HUES64 (cell line): ENCODE measurements at regions not wholly inside any gene's neighbourhood (a gene's known extent, or its start where the extent isn't known, plus 50 kb on each side); places are given as distances from the start of the nearest gene placed in this dataset.
"Not testable (repeated sequence)": the region's sequence is repeated elsewhere in the genome, so short reads cannot be mapped to it uniquely, and the experiment has no call there.

Source experiments
- H3K27ac ChIP-seq: 2 replicates; pipeline ENCODE4 v1.7.0; 2013; ENCODE audit warnings: low read depth, low read length, inconsistent platforms
- H3K27me3 ChIP-seq: 2 replicates; pipeline ENCODE4 v1.6.1; 2013; ENCODE audit warnings: mild to moderate bottlenecking, low read length; ENCODE audit not compliant: insufficient read depth
- H3K36me3 ChIP-seq: 2 replicates; pipeline ENCODE4 v1.6.1; 2013; ENCODE audit warnings: mild to moderate bottlenecking, low read length; ENCODE audit not compliant: insufficient read depth
- H3K4me1 ChIP-seq: 2 replicates; pipeline ENCODE4 v1.6.1; 2013; ENCODE audit warnings: mild to moderate bottlenecking, low read length, moderate library complexity; ENCODE audit not compliant: insufficient read depth
- H3K4me3 ChIP-seq: 2 replicates; pipeline ENCODE4 v1.5.1; 2013; ENCODE audit warnings: mild to moderate bottlenecking, low read length, moderate library complexity
- H3K9ac ChIP-seq: 2 replicates; pipeline ENCODE4 v1.6.1; 2013; ENCODE audit warnings: mild to moderate bottlenecking, low read depth, low read length
- H3K9me3 ChIP-seq: 2 replicates; pipeline ENCODE4 v1.6.1; 2013; ENCODE audit warnings: low read depth, low read length; ENCODE audit not compliant: insufficient read depth
- WGBS: fragments of 150-250, 120-280 bp; methylation state at CpG from one replicate; pipeline ENCODE4 v1.1.7; 2013; ENCODE audit warnings: missing lambda C conversion rate; 5-methylcytosine and 5-hydroxymethylcytosine counted together

- Histone ChIP-seq H3K9me3 (no peaks in the 10 kb centered on the region), H3K9ac (no peak overlapping the region), H3K27ac (no peak overlapping the region), H3K27me3 (no peaks in the 10 kb centered on the region), H3K4me1 (no peaks in the 10 kb centered on the region), H3K4me3 (no peak overlapping the region), H3K36me3 (no peaks in the 10 kb centered on the region)
- WGBS: no CpG with 5 or more reads among the region's 1 CpG
These were observed 476.5 kb downstream of the KCNT2 start for GRCh38 chr1:196131691-196132090.

- Histone ChIP-seq H3K27ac (no peak overlapping the region), H3K4me3 (no peak overlapping the region), H3K9ac (no peak overlapping the region), H3K9me3 (no peaks in the 10 kb centered on the region), H3K27me3 (no peaks in the 10 kb centered on the region), H3K4me1 (no peaks in the 10 kb centered on the region), H3K36me3 (no peaks in the 10 kb centered on the region)
- 82% methylated on average over 2 of the region's 2 CpGs for WGBS
These were observed 479.4 kb downstream of the KCNT2 start for GRCh38 chr1:196128835-196129234.

- Histone ChIP-seq H3K9me3 (no peaks in the 10 kb centered on the region), H3K4me3 (no peak overlapping the region), H3K4me1 (no peaks in the 10 kb centered on the region), H3K27me3 (no peaks in the 10 kb centered on the region), H3K9ac (no peak overlapping the region), H3K36me3 (no peaks in the 10 kb centered on the region), H3K27ac (no peak overlapping the region)
- 100% methylated on average over 2 of the region's 2 CpGs for WGBS
These were observed 487.1 kb downstream of the KCNT2 start for GRCh38 chr1:196121181-196121580.

GRCh38 chr1:196115646-196116045 lies 492.6 kb downstream of the KCNT2 start:
- Histone ChIP-seq H3K27me3 (no peaks in the 10 kb centered on the region), H3K27ac (no peak overlapping the region), H3K4me3 (no peak overlapping the region), H3K9ac (no peak overlapping the region), H3K4me1 (no peaks in the 10 kb centered on the region), H3K36me3 (no peaks in the 10 kb centered on the region), H3K9me3 (peaks cover 5% of the 10 kb centered on the region; the same call in 1 of the 2 replicates)
- WGBS: 37% methylated on average over 2 of the region's 2 CpGs

- 91% methylated on average over 3 of the region's 3 CpGs for WGBS
- Histone ChIP-seq H3K27me3 (no peaks in the 10 kb centered on the region), H3K4me3 (no peak overlapping the region), H3K9me3 (peaks cover 5% of the 10 kb centered on the region; the same call in 1 of the 2 replicates), H3K27ac (no peak overlapping the region), H3K36me3 (no peaks in the 10 kb centered on the region), H3K9ac (no peak overlapping the region), H3K4me1 (no peaks in the 10 kb centered on the region)
These were observed 494.0 kb downstream of the KCNT2 start for GRCh38 chr1:196114193-196114592.

GRCh38 chr1:196108990-196109389 lies 499.2 kb downstream of the KCNT2 start:
- H3K27ac ChIP-seq, H3K9me3 ChIP-seq, H3K4me3 ChIP-seq, H3K27me3 ChIP-seq, H3K4me1 ChIP-seq, H3K9ac ChIP-seq, H3K36me3 ChIP-seq: not testable (repeated sequence)
- WGBS: 86% methylated on average over 5 of the region's 5 CpGs

- 90% methylated on average over 2 of the region's 3 CpGs for WGBS
- no peak overlapping the region for H3K4me3 ChIP-seq
- H3K27me3 ChIP-seq: no peaks in the 10 kb centered on the region
- H3K9me3 ChIP-seq: peaks cover 26% of the 10 kb centered on the region
- no peaks in the 10 kb centered on the region for H3K36me3 ChIP-seq
- H3K9ac ChIP-seq: no peak overlapping the region
- no peak overlapping the region for H3K27ac ChIP-seq
- H3K4me1 ChIP-seq: no peaks in the 10 kb centered on the region; the same call in 1 of the 2 replicates
These were observed 502.3 kb downstream of the KCNT2 start for GRCh38 chr1:196105901-196106300.

- Histone ChIP-seq H3K27ac (no peak overlapping the region), H3K4me1 (no peaks in the 10 kb centered on the region; the same call in 1 of the 2 replicates), H3K9me3 (peaks cover 32% of the 10 kb centered on the region), H3K27me3 (no peaks in the 10 kb centered on the region), H3K36me3 (no peaks in the 10 kb centered on the region), H3K4me3 (no peak overlapping the region), H3K9ac (no peak overlapping the region)
- WGBS: 92% methylated on average over 1 of the region's 1 CpG
These were observed 505.4 kb downstream of the KCNT2 start for GRCh38 chr1:196102826-196103225.

- H3K27me3 ChIP-seq: no peaks in the 10 kb centered on the region
- H3K27ac ChIP-seq: no peak overlapping the region
- H3K4me3 ChIP-seq: no peak overlapping the region
- peaks cover 25% of the 10 kb centered on the region for H3K9me3 ChIP-seq
- no peaks in the 10 kb centered on the region for H3K36me3 ChIP-seq
- no peaks in the 10 kb centered on the region for H3K4me1 ChIP-seq
- no peak overlapping the region for H3K9ac ChIP-seq
These were observed 510.2 kb downstream of the KCNT2 start for GRCh38 chr1:196098000-196098399.

- Histone ChIP-seq H3K9ac (no peak overlapping the region), H3K9me3 (no peaks in the 10 kb centered on the region), H3K27ac (no peak overlapping the region), H3K4me1 (no peaks in the 10 kb centered on the region), H3K27me3 (no peaks in the 10 kb centered on the region), H3K36me3 (no peaks in the 10 kb centered on the region), H3K4me3 (no peak overlapping the region)
- 93% methylated on average over 1 of the region's 1 CpG for WGBS
These were observed 513.4 kb downstream of the KCNT2 start for GRCh38 chr1:196094821-196095220.

- no peaks in the 10 kb centered on the region for H3K4me1 ChIP-seq
- H3K36me3 ChIP-seq: no peaks in the 10 kb centered on the region
- H3K27ac ChIP-seq: no peak overlapping the region
- no peak overlapping the region for H3K9ac ChIP-seq
- H3K27me3 ChIP-seq: no peaks in the 10 kb centered on the region
- 92% methylated on average over 4 of the region's 8 CpGs for WGBS
- no peak overlapping the region for H3K4me3 ChIP-seq
- H3K9me3 ChIP-seq: no peaks in the 10 kb centered on the region
These were observed 516.7 kb downstream of the KCNT2 start for GRCh38 chr1:196091397-196092135.

GRCh38 chr1:196090226-196090625 lies 518.0 kb downstream of the KCNT2 start:
- no peak overlapping the region for H3K9ac ChIP-seq
- H3K4me1 ChIP-seq: no peaks in the 10 kb centered on the region
- H3K27ac ChIP-seq: no peak overlapping the region
- H3K36me3 ChIP-seq: no peaks in the 10 kb centered on the region
- H3K9me3 ChIP-seq: no peaks in the 10 kb centered on the region
- WGBS: 86% methylated on average over 2 of the region's 3 CpGs
- H3K27me3 ChIP-seq: no peaks in the 10 kb centered on the region
- H3K4me3 ChIP-seq: no peak overlapping the region
